H9 (cell line): ENCODE measurements at regions not wholly inside any gene's neighbourhood (a gene's known extent, or its start where the extent isn't known, plus 50 kb on each side); places are given as distances from the start of the nearest gene placed in this dataset.

Experiments
- DNase-seq: peaks from one replicate; pipeline ENCODE4 v3.0.0-alpha.2; 2017
- H2AFZ ChIP-seq: one replicate; pipeline ENCODE4 v1.6.1; 2013; ENCODE audit warnings: mild to moderate bottlenecking, low read length, control low read depth, moderate library complexity
- H2AK5ac ChIP-seq: 2 replicates; pipeline ENCODE4 v1.6.1; 2013; ENCODE audit warnings: low read length, control low read depth, mixed read lengths; ENCODE audit not compliant: insufficient read length
- H2BK120ac ChIP-seq: one replicate; pipeline ENCODE4 v1.6.1; 2013; ENCODE audit warnings: low read depth, mild to moderate bottlenecking, low read length, control low read depth, inconsistent platforms; ENCODE audit not compliant: poor library complexity, severe bottlenecking
- H2BK12ac ChIP-seq: 2 replicates; pipeline ENCODE4 v1.6.1; 2013; ENCODE audit warnings: low read length, control low read depth, mixed read lengths, low read depth; ENCODE audit not compliant: insufficient read length
- H2BK15ac ChIP-seq: 2 replicates; pipeline ENCODE4 v1.6.1; 2013; ENCODE audit warnings: low read depth, low read length, control low read depth
- H2BK20ac ChIP-seq: one replicate; pipeline ENCODE4 v1.6.1; 2013; ENCODE audit warnings: low read depth, mild to moderate bottlenecking, low read length, control low read depth, inconsistent platforms; ENCODE audit not compliant: poor library complexity, severe bottlenecking
- H2BK5ac ChIP-seq: 2 replicates; pipeline ENCODE4 v1.6.1; 2013; ENCODE audit warnings: low read length, control low read depth, mixed read lengths; ENCODE audit not compliant: insufficient read length
- H3K14ac ChIP-seq: 2 replicates; pipeline ENCODE4 v1.6.1; 2013; ENCODE audit warnings: low read length, control low read depth; ENCODE audit not compliant: insufficient read depth
- H3K18ac ChIP-seq: 2 replicates; pipeline ENCODE4 v1.6.1; 2013; ENCODE audit warnings: low read depth, mild to moderate bottlenecking, mixed read lengths, low read length, control low read depth; ENCODE audit not compliant: insufficient read length
- H3K23ac ChIP-seq: 2 replicates; pipeline ENCODE4 v1.6.1; 2013; ENCODE audit warnings: low read length, control low read depth, mixed read lengths, low read depth; ENCODE audit not compliant: insufficient read length
- H3K23me2 ChIP-seq: 2 replicates; pipeline ENCODE4 v1.6.1; 2013; ENCODE audit warnings: low read depth, mild to moderate bottlenecking, mixed read lengths, low read length, control low read depth; ENCODE audit not compliant: insufficient read length, poor library complexity, severe bottlenecking
- H3K27ac ChIP-seq: 2 replicates; pipeline ENCODE4 v1.5.1; 2013; ENCODE audit warnings: low read length, control low read depth, mixed read lengths, low read depth; ENCODE audit not compliant: insufficient read length
- H3K27me3 ChIP-seq: 2 replicates; pipeline ENCODE4 v1.6.1; 2013; ENCODE audit warnings: low read length, control low read depth, inconsistent platforms; ENCODE audit not compliant: insufficient read depth
- H3K4ac ChIP-seq: 2 replicates; pipeline ENCODE4 v1.6.1; 2013; ENCODE audit warnings: low read depth, mild to moderate bottlenecking, control low read depth, inconsistent platforms, low read length, moderate library complexity
- H3K4me1 ChIP-seq: 2 replicates; pipeline ENCODE4 v1.6.1; 2013; ENCODE audit warnings: low read length, control low read depth, inconsistent platforms; ENCODE audit not compliant: insufficient read depth
- H3K4me2 ChIP-seq: 2 replicates; pipeline ENCODE4 v1.6.1; 2013; ENCODE audit warnings: low read length, control low read depth, mixed read lengths; ENCODE audit not compliant: insufficient read length, insufficient read depth
- H3K56ac ChIP-seq: 2 replicates; pipeline ENCODE4 v1.6.1; 2013; ENCODE audit warnings: low read depth, mild to moderate bottlenecking, mixed read lengths, low read length, control low read depth; ENCODE audit not compliant: insufficient read length
- H3K79me1 ChIP-seq: 2 replicates; pipeline ENCODE4 v1.6.1; 2013; ENCODE audit warnings: low read depth, mild to moderate bottlenecking, moderate library complexity, low read length, control low read depth, inconsistent platforms; ENCODE audit not compliant: insufficient read depth, poor library complexity, severe bottlenecking
- H3K79me2 ChIP-seq: 2 replicates; pipeline ENCODE4 v1.6.1; 2013; ENCODE audit warnings: low read length, control low read depth, inconsistent platforms; ENCODE audit not compliant: insufficient read depth
- H3K9ac ChIP-seq: 2 replicates; pipeline ENCODE4 v1.6.1; 2013; ENCODE audit warnings: low read length, control low read depth, mixed read lengths; ENCODE audit not compliant: insufficient read length; ENCODE audit errors: extremely low read depth
- H3K9me3 ChIP-seq: one replicate; pipeline ENCODE4 v1.6.1; 2013; ENCODE audit warnings: low read depth, low read length, inconsistent platforms; ENCODE audit not compliant: control insufficient read depth
- H3T11ph ChIP-seq: one replicate; pipeline ENCODE4 v1.6.1; 2013; ENCODE audit warnings: mild to moderate bottlenecking, low read length, control low read depth, inconsistent platforms
- H4K20me1 ChIP-seq: one replicate; pipeline ENCODE4 v1.6.1; 2013; ENCODE audit not compliant: control insufficient read depth, insufficient read length, insufficient read depth
- H4K5ac ChIP-seq: 2 replicates; pipeline ENCODE4 v1.6.1; 2013; ENCODE audit warnings: low read depth, mild to moderate bottlenecking, mixed read lengths, low read length, control low read depth; ENCODE audit not compliant: insufficient read length
- H4K8ac ChIP-seq: replicated peaks from 2 replicates; pipeline ENCODE4 v1.6.1; 2013; ENCODE audit warnings: low read length, control low read depth, mixed read lengths, low read depth; ENCODE audit not compliant: insufficient read length
- H4K91ac ChIP-seq: 2 replicates; pipeline ENCODE4 v1.6.1; 2013; ENCODE audit warnings: low read depth, mild to moderate bottlenecking, moderate library complexity, mixed read lengths, low read length, control low read depth; ENCODE audit not compliant: insufficient read length
- H3K27ac Mint-ChIP-seq, 3 experiments: 2 replicates in 2 of 3; 3 replicates in 1 of 3; pipeline ENCODE4 v1.8.0; 2020 to 2021; ENCODE audit warnings: mixed read lengths in 3 of 3, mild to moderate bottlenecking in 1 of 3, moderate library complexity in 1 of 3
- H3K27me3 Mint-ChIP-seq: 2 replicates; pipeline ENCODE4 v1.8.0; 2021; ENCODE audit warnings: low read depth, mild to moderate bottlenecking, moderate library complexity, mixed read lengths
- H3K36me3 Mint-ChIP-seq, 3 experiments: 2 replicates in 2 of 3; 3 replicates in 1 of 3; pipeline ENCODE4 v1.8.0; 2020 to 2021; ENCODE audit warnings: low read depth in 3 of 3, mixed read lengths in 3 of 3; ENCODE audit not compliant: insufficient read depth in 1 of 3
- H3K4me1 Mint-ChIP-seq, 2 experiments: 2 replicates each; pipeline ENCODE4 v1.8.0; 2020; ENCODE audit warnings: mixed read lengths in 2 of 2
- H3K4me3 Mint-ChIP-seq, 2 experiments: 2 replicates in 1 of 2; 3 replicates in 1 of 2; pipeline ENCODE4 v1.8.0; 2020 to 2021; ENCODE audit warnings: mild to moderate bottlenecking in 2 of 2, mixed read lengths in 2 of 2, moderate library complexity in 1 of 2
- H3K9me3 Mint-ChIP-seq, 2 experiments: 2 replicates in 1 of 2; 3 replicates in 1 of 2; pipeline ENCODE4 v1.8.0; 2020; ENCODE audit warnings: mild to moderate bottlenecking in 2 of 2, mixed read lengths in 2 of 2, moderate library complexity in 1 of 2
- WGBS: extraction: QIAGEN DNeasy Blood & Tissue Kit; methylation state at CpG from one replicate; pipeline ENCODE4 v1.1.7; 2013; ENCODE audit warnings: missing lambda C conversion rate, low lambda C conversion rate, mixed read lengths; ENCODE audit not compliant: insufficient read length; ENCODE audit errors: extremely low coverage; 5-methylcytosine and 5-hydroxymethylcytosine counted together
- TF ChIP-seq, protein P1 (sequence below): fragments of 200-600 bp; sonication (generic); conservative IDR thresholded peaks from 3 replicates; pipeline ENCODE4 v1.8.0; 2021; ENCODE audit warnings: antibody characterized with exemption, mild to moderate bottlenecking

GRCh38 chr7:155896531-155897263 lies 84.4 kb upstream of the SHH start:
- Mint-ChIP-seq H3K36me3 (peaks cover 0 to 13% (median 7%) of the 10 kb centered on the region in 3 experiments; a peak in 3 of 7 replicates), H3K27me3 (peaks cover 17% of the 10 kb centered on the region), H3K4me1 (no peaks in the 10 kb centered on the region), H3K27ac (no peak overlapping the region), H3K9me3 (peaks cover 20 to 29% of the 10 kb centered on the region in 2 experiments), H3K4me3 (no peak overlapping the region)
- Histone ChIP-seq H4K5ac (no peak overlapping the region), H2BK20ac (no peak overlapping the region), H3K9ac (no peak overlapping the region), H2BK120ac (no peak overlapping the region), H3K4ac (no peak overlapping the region), H2BK12ac (no peak overlapping the region), H3K27ac (no peak overlapping the region), H4K91ac (no peak overlapping the region), H3K4me1 (no peaks in the 10 kb centered on the region), H3K23me2 (no peaks in the 10 kb centered on the region), H4K8ac (no peak overlapping the region), H3K4me2 (no peak overlapping the region), H2AK5ac (no peak overlapping the region), H3K9me3 (no peaks in the 10 kb centered on the region), H2BK5ac (no peak overlapping the region), H2AFZ (no peak overlapping the region), H3K27me3 (no peaks in the 10 kb centered on the region), H3K18ac (no peak overlapping the region), H3K79me2 (no peaks in the 10 kb centered on the region), H3K56ac (no peak overlapping the region), H3K14ac (no peak overlapping the region), H4K20me1 (no peaks in the 10 kb centered on the region), H3K23ac (no peak overlapping the region), H2BK15ac (no peak overlapping the region), H3K79me1 (no peaks in the 10 kb centered on the region), H3T11ph (no peak overlapping the region)
- DNase-seq = no peak
- TF ChIP-seq, protein P1, sequence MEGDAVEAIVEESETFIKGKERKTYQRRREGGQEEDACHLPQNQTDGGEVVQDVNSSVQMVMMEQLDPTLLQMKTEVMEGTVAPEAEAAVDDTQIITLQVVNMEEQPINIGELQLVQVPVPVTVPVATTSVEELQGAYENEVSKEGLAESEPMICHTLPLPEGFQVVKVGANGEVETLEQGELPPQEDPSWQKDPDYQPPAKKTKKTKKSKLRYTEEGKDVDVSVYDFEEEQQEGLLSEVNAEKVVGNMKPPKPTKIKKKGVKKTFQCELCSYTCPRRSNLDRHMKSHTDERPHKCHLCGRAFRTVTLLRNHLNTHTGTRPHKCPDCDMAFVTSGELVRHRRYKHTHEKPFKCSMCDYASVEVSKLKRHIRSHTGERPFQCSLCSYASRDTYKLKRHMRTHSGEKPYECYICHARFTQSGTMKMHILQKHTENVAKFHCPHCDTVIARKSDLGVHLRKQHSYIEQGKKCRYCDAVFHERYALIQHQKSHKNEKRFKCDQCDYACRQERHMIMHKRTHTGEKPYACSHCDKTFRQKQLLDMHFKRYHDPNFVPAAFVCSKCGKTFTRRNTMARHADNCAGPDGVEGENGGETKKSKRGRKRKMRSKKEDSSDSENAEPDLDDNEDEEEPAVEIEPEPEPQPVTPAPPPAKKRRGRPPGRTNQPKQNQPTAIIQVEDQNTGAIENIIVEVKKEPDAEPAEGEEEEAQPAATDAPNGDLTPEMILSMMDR = no peak
- no CpG with 5 or more reads among the region's 6 CpGs for WGBS
